ENCODE measurements at regions not wholly inside any gene's neighbourhood (a gene's known extent, or its start where the extent isn't known, plus 50 kb on each side); places are given as distances from the start of the nearest gene placed in this dataset.

GRCh38 chr4:58665649-58666048 lies 1555.5 kb upstream of the IGFBP7 start:
- no peaks in the 10 kb centered on the region for H3K27me3 ChIP-seq
- 68 to 83% (median 69%) methylated on average over 3 of the region's 3 CpGs for WGBS, 3 donors
- intact Hi-C loops (cut with DNase I): no loop called here

GRCh38 chr4:58658701-58659100 lies 1548.5 kb upstream of the IGFBP7 start:
- WGBS, 3 donors: 31 to 55% (median 32%) methylated on average over 2 of the region's 2 CpGs
- no peaks in the 10 kb centered on the region for H3K36me3 ChIP-seq
- H3K27ac ChIP-seq: no peak overlapping the region
- DNase-seq: no peak
- TF ChIP-seq EP300 (IDR thresholded peaks at IDR 0.05) (no peak), POLR2A (IDR thresholded peaks at IDR 0.05) (no peak)
- TF ChIP-seq, protein P1, sequence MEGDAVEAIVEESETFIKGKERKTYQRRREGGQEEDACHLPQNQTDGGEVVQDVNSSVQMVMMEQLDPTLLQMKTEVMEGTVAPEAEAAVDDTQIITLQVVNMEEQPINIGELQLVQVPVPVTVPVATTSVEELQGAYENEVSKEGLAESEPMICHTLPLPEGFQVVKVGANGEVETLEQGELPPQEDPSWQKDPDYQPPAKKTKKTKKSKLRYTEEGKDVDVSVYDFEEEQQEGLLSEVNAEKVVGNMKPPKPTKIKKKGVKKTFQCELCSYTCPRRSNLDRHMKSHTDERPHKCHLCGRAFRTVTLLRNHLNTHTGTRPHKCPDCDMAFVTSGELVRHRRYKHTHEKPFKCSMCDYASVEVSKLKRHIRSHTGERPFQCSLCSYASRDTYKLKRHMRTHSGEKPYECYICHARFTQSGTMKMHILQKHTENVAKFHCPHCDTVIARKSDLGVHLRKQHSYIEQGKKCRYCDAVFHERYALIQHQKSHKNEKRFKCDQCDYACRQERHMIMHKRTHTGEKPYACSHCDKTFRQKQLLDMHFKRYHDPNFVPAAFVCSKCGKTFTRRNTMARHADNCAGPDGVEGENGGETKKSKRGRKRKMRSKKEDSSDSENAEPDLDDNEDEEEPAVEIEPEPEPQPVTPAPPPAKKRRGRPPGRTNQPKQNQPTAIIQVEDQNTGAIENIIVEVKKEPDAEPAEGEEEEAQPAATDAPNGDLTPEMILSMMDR (IDR thresholded peaks at IDR 0.05): no peak
- H3K4me3 ChIP-seq: no peak overlapping the region
- no peaks in the 10 kb centered on the region for H3K4me1 ChIP-seq (ENCODE audit: insufficient read depth)
- no peaks in the 10 kb centered on the region for H3K9me3 ChIP-seq
- H3K27me3 ChIP-seq: no peaks in the 10 kb centered on the region
- intact Hi-C loops (cut with DNase I): no loop called here

More at GRCh38 chr4:58665649-58666048, 1555.5 kb upstream of the IGFBP7 start:
- TF ChIP-seq, protein P1 (IDR thresholded peaks at IDR 0.05): no peak
- TF ChIP-seq POLR2A (IDR thresholded peaks at IDR 0.05): no peak
- TF ChIP-seq EP300 (IDR thresholded peaks at IDR 0.05): no peak
- no peaks in the 10 kb centered on the region for H3K36me3 ChIP-seq
- H3K27ac ChIP-seq: no peak overlapping the region
- no peaks in the 10 kb centered on the region for H3K4me1 ChIP-seq (ENCODE audit: insufficient read depth)
- no peaks in the 10 kb centered on the region for H3K9me3 ChIP-seq
- no peak overlapping the region for H3K4me3 ChIP-seq
- no peak for DNase-seq

GRCh38 chr4:58653251-58653650 lies 1543.1 kb upstream of the IGFBP7 start:
- intact Hi-C loops (cut with DNase I): no loop called here
- DNase-seq: no peak
- WGBS, 3 donors: 21 to 49% (median 26%) methylated on average over 1 of the region's 1 CpG
- Histone ChIP-seq H3K4me3 (no peak overlapping the region), H3K27ac (no peak overlapping the region), H3K27me3 (no peaks in the 10 kb centered on the region), H3K4me1 (ENCODE audit: insufficient read depth) (no peaks in the 10 kb centered on the region), H3K9me3 (no peaks in the 10 kb centered on the region), H3K36me3 (no peaks in the 10 kb centered on the region)
- TF ChIP-seq EP300 (IDR thresholded peaks at IDR 0.05) (no peak), POLR2A (IDR thresholded peaks at IDR 0.05) (no peak)
- TF ChIP-seq, protein P1 (IDR thresholded peaks at IDR 0.05): no peak

- intact Hi-C loops (cut with DNase I): no loop called here
- H3K36me3 ChIP-seq: no peaks in the 10 kb centered on the region
- WGBS, 3 donors: 39 to 71% (median 47%) methylated on average over 1 of the region's 1 CpG
- no peaks in the 10 kb centered on the region for H3K4me1 ChIP-seq (ENCODE audit: insufficient read depth)
- DNase-seq: no peak
- no peak overlapping the region for H3K27ac ChIP-seq
- no peak for TF ChIP-seq EP300 (IDR thresholded peaks at IDR 0.05)
- H3K4me3 ChIP-seq: no peak overlapping the region
- H3K9me3 ChIP-seq: no peaks in the 10 kb centered on the region
- no peaks in the 10 kb centered on the region for H3K27me3 ChIP-seq
Observed at GRCh38 chr4:58649226-58649625, 1539.0 kb upstream of the IGFBP7 start.

DNA sequence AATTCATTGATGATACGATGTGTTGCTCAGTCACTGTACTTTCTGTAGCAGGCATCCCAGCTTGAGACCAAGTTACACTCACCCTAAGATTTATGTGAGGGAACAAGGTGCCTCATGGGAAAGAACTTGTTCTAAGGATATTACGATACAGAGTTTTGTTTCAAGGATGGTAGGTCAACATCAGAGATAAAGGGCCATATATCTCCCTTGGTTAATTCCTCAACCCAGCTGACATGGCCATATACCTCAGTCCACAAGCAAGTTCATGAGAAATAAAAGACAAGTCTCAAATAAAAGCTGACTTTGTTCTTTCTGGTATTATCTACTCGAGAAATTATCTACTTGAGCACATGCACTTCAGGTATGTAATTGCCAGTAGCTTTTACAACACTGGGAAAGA lies 1535.9 kb upstream of the IGFBP7 start:
- Histone ChIP-seq H3K4me1 (ENCODE audit: insufficient read depth) (no peaks in the 10 kb centered on the region), H3K27ac (no peak overlapping the region), H3K27me3 (no peaks in the 10 kb centered on the region), H3K4me3 (no peak overlapping the region), H3K9me3 (no peaks in the 10 kb centered on the region), H3K36me3 (no peaks in the 10 kb centered on the region)
- no peak for DNase-seq
- intact Hi-C loops (cut with DNase I): no loop called here
- WGBS, 3 donors: 47 to 52% (median 47%) methylated on average over 3 of the region's 3 CpGs
- no peak for TF ChIP-seq POLR2A (IDR thresholded peaks at IDR 0.05)
- TF ChIP-seq, protein P1 (IDR thresholded peaks at IDR 0.05): no peak
- TF ChIP-seq EP300 (IDR thresholded peaks at IDR 0.05): no peak
